Upper lobe of left lung (tissue), 6 donors: ENCODE measurements at regions not wholly inside any gene's neighbourhood (a gene's known extent, or its start where the extent isn't known, plus 50 kb on each side); places are given as distances from the start of the nearest gene placed in this dataset.

ENCODE experiments used
- ATAC-seq, 2 donors: fragments of 200-7000 bp; cut with Tn5 transposase; one replicate each; pipeline ENCODE4 v1.9.1; 2022; ENCODE audit warnings: mild to moderate bottlenecking in 2 of 2, moderate library complexity in 2 of 2; ENCODE audit not compliant: low FRiP score in 2 of 2
- DNase-seq, 2 donors: peaks; one replicate each; pipeline ENCODE4 v3.0.0-alpha.2; 2019 to 2020
- H3K27ac ChIP-seq, 4 donors: fragments of 200-600 bp; sonication (generic); one replicate each; pipeline ENCODE4 v1.5.1; 2016 to 2019
- H3K27me3 ChIP-seq, 4 donors: fragments of 200-600 bp; sonication (generic); one replicate each; pipeline ENCODE4 v1.5.1; 2017 to 2019
- H3K36me3 ChIP-seq, 4 donors: fragments of 200-600 bp; sonication (generic); one replicate each; pipeline ENCODE4 v1.5.1; 2016 to 2019
- H3K4me1 ChIP-seq, 4 donors: fragments of 200-600 bp; sonication (generic); one replicate each; pipeline ENCODE4 v1.5.1; 2018 to 2019
- H3K4me3 ChIP-seq, 4 donors: fragments of 200-600 bp; sonication (generic); one replicate each; pipeline ENCODE4 v1.5.1; 2017 to 2019; ENCODE audit warnings: mild to moderate bottlenecking in 2 of 4, moderate library complexity in 1 of 4
- H3K9me3 ChIP-seq, 4 donors: fragments of 200-600 bp; sonication (generic); one replicate each; pipeline ENCODE4 v1.5.1; 2018 to 2019
- CTCF ChIP-seq, 6 experiments: fragments of 450-650 bp in 4 of 6; fragments of 200-600 bp in 2 of 6; sonication (generic) in 2 of 6; IDR thresholded peaks; one replicate each; pipeline ENCODE4 v1.5.1; 2016 to 2019; ENCODE audit warnings: antibody characterized with exemption in 6 of 6
- EP300 ChIP-seq, 4 donors: sonication (generic); formaldehyde crosslinking; IDR thresholded peaks; one replicate each; pipeline ENCODE4 v1.5.1; 2017; ENCODE audit warnings: antibody characterized with exemption in 4 of 4, control low read depth in 2 of 4
- POLR2A ChIP-seq, 4 donors: fragments of 450-650 bp; IDR thresholded peaks; one replicate each; pipeline ENCODE4 v1.5.1; 2016 to 2017; ENCODE audit warnings: antibody characterized with exemption in 4 of 4, mild to moderate bottlenecking in 2 of 4
- POLR2AphosphoS5 ChIP-seq, 2 donors: sonication (generic); formaldehyde crosslinking; IDR thresholded peaks; one replicate each; pipeline ENCODE4 v1.5.1; 2017; ENCODE audit warnings: antibody characterized with exemption in 2 of 2
- WGBS, 2 donors: methylation state at CpG; one replicate each; pipeline ENCODE4 v1.1.5; 2017 to 2018; 5-methylcytosine and 5-hydroxymethylcytosine counted together
- donor health status: DM: no; HTN: no; CAD: no; lungs with moderate emphysema.
- donor health status: DM: no; HTN: yes; CAD: no; lungs with severe emphysema.

- Histone ChIP-seq H3K4me3 (no peak overlapping the region), H3K9me3 (no peaks in the 10 kb centered on the region), H3K27ac (no peak overlapping the region), H3K36me3 (no peaks in the 10 kb centered on the region), H3K4me1 (no peaks in the 10 kb centered on the region), H3K27me3 (no peaks in the 10 kb centered on the region)
- no peak for ATAC-seq
- WGBS, 2 donors, result 81 to 87% methylated on average over 3 of the region's 3 CpGs
- TF ChIP-seq EP300 (IDR thresholded peaks at IDR 0.05) (no peak), POLR2AphosphoS5 (IDR thresholded peaks at IDR 0.05) (no peak), POLR2A (IDR thresholded peaks at IDR 0.05) (no peak), CTCF (IDR thresholded peaks at IDR 0.05) (no peak)
- no peak for DNase-seq
Observed at GRCh38 chr7:109391240-109391639, 821.6 kb downstream of the DNAJB9 start.

- Histone ChIP-seq H3K4me1 (no peaks in the 10 kb centered on the region), H3K4me3 (no peak overlapping the region), H3K27ac (no peak overlapping the region), H3K27me3 (no peaks in the 10 kb centered on the region), H3K9me3 (no peaks in the 10 kb centered on the region), H3K36me3 (no peaks in the 10 kb centered on the region)
- ATAC-seq, result no peak
- TF ChIP-seq POLR2A (IDR thresholded peaks at IDR 0.05), result no peak
- TF ChIP-seq POLR2AphosphoS5 (IDR thresholded peaks at IDR 0.05), result no peak
- TF ChIP-seq EP300 (IDR thresholded peaks at IDR 0.05), result no peak
- no peak for TF ChIP-seq CTCF (IDR thresholded peaks at IDR 0.05)
- DNase-seq, result no peak
- 85 to 96% methylated on average over 1 of the region's 1 CpG for WGBS, 2 donors
Observed at GRCh38 chr7:109402107-109402506, 832.4 kb downstream of the DNAJB9 start.

GRCh38 chr7:109407756-109408155, 838.1 kb downstream of the DNAJB9 start:
- Histone ChIP-seq H3K4me3 (no peak overlapping the region), H3K27me3 (no peaks in the 10 kb centered on the region), H3K27ac (no peak overlapping the region), H3K36me3 (no peaks in the 10 kb centered on the region), H3K9me3 (no peaks in the 10 kb centered on the region), H3K4me1 (no peaks in the 10 kb centered on the region)
- ATAC-seq (no peak), DNase-seq (no peak)
- TF ChIP-seq POLR2AphosphoS5 (IDR thresholded peaks at IDR 0.05), result no peak
- no peak for TF ChIP-seq POLR2A (IDR thresholded peaks at IDR 0.05)
- no peak for TF ChIP-seq CTCF (IDR thresholded peaks at IDR 0.05)
- no peak for TF ChIP-seq EP300 (IDR thresholded peaks at IDR 0.05)
- 76 to 84% methylated on average over 3 of the region's 3 CpGs for WGBS, 2 donors

GRCh38 chr7:109437957-109438356, 868.3 kb downstream of the DNAJB9 start:
- no peak for TF ChIP-seq POLR2A (IDR thresholded peaks at IDR 0.05)
- no peak for TF ChIP-seq CTCF (IDR thresholded peaks at IDR 0.05)
- TF ChIP-seq POLR2AphosphoS5 (IDR thresholded peaks at IDR 0.05), result no peak
- TF ChIP-seq EP300 (IDR thresholded peaks at IDR 0.05), result no peak
- DNase-seq, result no peak

GRCh38 chr7:109449760-109450159, 880.1 kb downstream of the DNAJB9 start:
- TF ChIP-seq POLR2AphosphoS5 (IDR thresholded peaks at IDR 0.05) (no peak), EP300 (IDR thresholded peaks at IDR 0.05) (no peak), POLR2A (IDR thresholded peaks at IDR 0.05) (no peak), CTCF (IDR thresholded peaks at IDR 0.05) (no peak)
- Histone ChIP-seq H3K9me3 (peaks cover 0 to 3% (median 0%) of the 10 kb centered on the region in 4 donors), H3K27me3 (no peaks in the 10 kb centered on the region), H3K4me1 (no peaks in the 10 kb centered on the region), H3K36me3 (no peaks in the 10 kb centered on the region), H3K27ac (no peak overlapping the region), H3K4me3 (no peak overlapping the region)
- no peak for ATAC-seq
- 69 to 87% methylated on average over 1 of the region's 1 CpG for WGBS, 2 donors
- DNase-seq, result no peak

More at GRCh38 chr7:109437957-109438356, 868.3 kb downstream of the DNAJB9 start:
- no peak for ATAC-seq
- no peaks in the 10 kb centered on the region for H3K4me1 ChIP-seq
- no peaks in the 10 kb centered on the region for H3K36me3 ChIP-seq
- no peaks in the 10 kb centered on the region for H3K27me3 ChIP-seq
- H3K9me3 ChIP-seq, result no peaks in the 10 kb centered on the region
- no peak overlapping the region for H3K27ac ChIP-seq
- WGBS, 2 donors, result 88 to 90% methylated on average over 2 of the region's 2 CpGs
- no peak overlapping the region for H3K4me3 ChIP-seq
